Stomach smooth muscle (tissue), 2 donors: ENCODE measurements at regions not wholly inside any gene's neighbourhood (a gene's known extent, or its start where the extent isn't known, plus 50 kb on each side); places are given as distances from the start of the nearest gene placed in this dataset.

Experiments
- H3K27ac ChIP-seq: one replicate; pipeline ENCODE4 v1.7.0; 2013; ENCODE audit warnings: mild to moderate bottlenecking, low read length, inconsistent platforms
- H3K27me3 ChIP-seq, 2 donors: one replicate each; pipeline ENCODE4 v1.7.0; 2013; ENCODE audit warnings: low read length in 2 of 2; ENCODE audit not compliant: insufficient read depth in 2 of 2, control insufficient read depth in 1 of 2
- H3K36me3 ChIP-seq, 2 donors: one replicate each; pipeline ENCODE4 v1.7.0; 2013; ENCODE audit warnings: low read length in 2 of 2; ENCODE audit not compliant: control insufficient read depth in 2 of 2, insufficient read depth in 2 of 2
- H3K4me1 ChIP-seq: one replicate; pipeline ENCODE4 v1.7.0; 2013; ENCODE audit warnings: low read length; ENCODE audit not compliant: control insufficient read depth, insufficient read depth
- H3K4me3 ChIP-seq, 2 donors: one replicate each; pipeline ENCODE4 v1.7.0; 2013; ENCODE audit warnings: low read length in 2 of 2
- H3K9ac ChIP-seq, 2 donors: one replicate each; pipeline ENCODE4 v1.7.0; 2013; ENCODE audit warnings: low read length in 2 of 2, mild to moderate bottlenecking in 1 of 2
- H3K9me3 ChIP-seq, 2 donors: one replicate each; pipeline ENCODE4 v1.7.0; 2013; ENCODE audit warnings: low read length in 2 of 2; ENCODE audit not compliant: control insufficient read depth in 2 of 2
- donor health status: healthy.
- donor health status: Pancreatic carcinoma.

DNA sequence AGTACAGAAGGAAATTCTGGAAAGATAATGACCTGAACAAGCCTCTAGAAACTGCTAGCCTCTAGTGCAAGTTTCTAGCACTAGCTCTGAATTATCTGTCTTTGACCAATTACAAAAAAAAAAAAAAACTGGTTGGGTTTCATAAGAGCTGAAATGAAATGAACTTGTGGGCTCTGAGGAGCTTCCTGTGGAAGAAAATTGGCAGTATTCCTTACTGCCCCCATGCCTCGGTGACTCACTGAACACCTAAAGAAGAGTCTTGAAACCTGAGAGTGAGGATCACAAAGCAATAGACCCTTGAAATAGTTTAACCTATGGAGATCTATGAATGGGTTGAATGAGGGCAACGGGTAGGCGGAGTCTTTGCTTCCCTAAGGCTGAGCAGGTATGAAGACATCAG is 263.6 kb upstream of the RASA1 start:
- Histone ChIP-seq H3K9ac (no peak overlapping the region), H3K4me3 (no peak overlapping the region)

DNA sequence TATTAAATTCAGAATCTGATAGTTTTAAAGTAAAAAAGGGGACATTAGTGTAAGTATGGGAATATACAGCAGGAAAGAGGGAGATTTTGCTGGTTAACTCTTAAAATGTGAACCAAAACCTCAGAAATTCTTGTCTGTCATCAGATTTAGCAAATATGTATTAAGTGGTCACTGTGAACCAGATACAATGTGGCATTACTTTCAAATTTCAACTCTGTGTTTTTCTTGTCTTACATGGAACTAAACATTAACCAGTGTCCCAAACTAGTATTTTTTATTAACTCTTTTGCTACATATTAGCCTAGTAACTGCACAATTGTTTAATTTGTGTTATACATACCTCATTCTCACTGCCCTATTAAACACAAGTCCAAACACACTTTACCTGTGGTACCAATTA is 259.9 kb upstream of the RASA1 start:
- Histone ChIP-seq H3K4me3 (no peak overlapping the region), H3K27ac (no peak overlapping the region), H3K4me1 (no peaks in the 10 kb centered on the region)

More for the DNA sequence above, 263.6 kb upstream of the RASA1 start:
- no peaks in the 10 kb centered on the region for H3K36me3 ChIP-seq
- H3K4me1 ChIP-seq = no peaks in the 10 kb centered on the region
- H3K27me3 ChIP-seq = no peaks in the 10 kb centered on the region
- no peak overlapping the region for H3K27ac ChIP-seq
- H3K9me3 ChIP-seq = no peaks in the 10 kb centered on the region

DNA sequence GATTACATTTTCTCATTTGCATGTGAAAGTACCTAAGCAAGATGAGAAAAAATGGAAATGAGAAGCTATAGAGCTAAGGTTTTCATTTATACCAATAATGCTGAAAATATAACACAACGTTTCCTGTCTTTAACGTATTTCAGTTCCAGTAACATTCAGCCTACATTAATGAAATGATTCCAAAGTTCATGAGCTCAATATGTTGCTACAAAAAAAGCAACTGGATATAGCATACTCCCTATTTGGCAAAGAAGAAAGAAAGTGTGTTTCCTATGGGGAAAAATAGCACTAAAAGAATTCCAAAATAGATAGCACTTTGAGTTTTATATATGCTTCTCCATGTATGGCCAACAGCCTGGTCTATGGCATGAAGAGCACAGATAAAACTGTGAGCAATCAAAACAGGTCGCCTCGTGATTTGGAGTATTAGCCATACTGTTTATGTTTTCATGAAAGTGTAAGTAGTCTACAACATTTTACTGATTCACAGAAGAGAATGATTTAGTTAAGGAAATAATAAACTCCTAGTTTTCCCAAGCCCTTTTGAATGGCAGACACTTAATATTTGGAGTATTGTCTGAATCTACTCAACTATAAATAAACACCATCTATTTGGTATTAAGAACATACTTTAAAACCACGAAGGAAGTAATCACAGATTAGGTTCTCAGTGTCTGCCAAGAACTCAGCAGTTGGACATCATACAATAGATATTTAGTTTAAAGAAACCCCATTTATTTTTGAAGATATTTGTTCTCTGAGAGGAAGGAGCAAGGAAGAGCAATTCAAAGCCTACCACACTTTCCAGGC is 258.7 kb upstream of the RASA1 start:
- H3K9ac ChIP-seq = no peak overlapping the region
- no peak overlapping the region for H3K27ac ChIP-seq
- H3K9me3 ChIP-seq = no peaks in the 10 kb centered on the region
- H3K4me3 ChIP-seq = no peak overlapping the region
- no peaks in the 10 kb centered on the region for H3K4me1 ChIP-seq
- H3K36me3 ChIP-seq = no peaks in the 10 kb centered on the region
- H3K27me3 ChIP-seq = no peaks in the 10 kb centered on the region

More for the DNA sequence above, 259.9 kb upstream of the RASA1 start:
- H3K9ac ChIP-seq = no peak overlapping the region
- no peaks in the 10 kb centered on the region for H3K9me3 ChIP-seq
- H3K27me3 ChIP-seq = no peaks in the 10 kb centered on the region
- no peaks in the 10 kb centered on the region for H3K36me3 ChIP-seq

DNA sequence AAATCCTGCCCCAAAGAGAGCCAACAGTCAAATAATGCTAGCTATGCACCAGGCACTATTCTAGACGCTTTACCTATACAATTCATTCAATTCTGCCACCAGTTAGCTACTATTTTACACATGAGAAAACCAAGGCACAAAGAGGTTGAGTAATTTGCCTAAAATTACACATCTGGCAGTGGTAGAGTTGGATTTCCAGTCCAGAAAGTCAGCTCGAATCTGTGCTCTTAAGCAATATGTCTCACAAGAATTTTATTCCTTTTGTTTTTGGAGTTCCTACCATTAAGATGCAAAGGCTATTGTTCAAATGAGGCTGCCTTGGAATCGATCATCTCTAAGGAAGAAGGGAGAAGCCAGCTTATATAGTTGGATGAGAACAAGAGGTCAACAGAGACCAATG is 256.9 kb upstream of the RASA1 start:
- Histone ChIP-seq H3K4me3 (no peak overlapping the region), H3K27ac (no peak overlapping the region), H3K4me1 (no peaks in the 10 kb centered on the region), H3K9me3 (no peaks in the 10 kb centered on the region), H3K9ac (no peak overlapping the region), H3K27me3 (no peaks in the 10 kb centered on the region), H3K36me3 (no peaks in the 10 kb centered on the region)

DNA sequence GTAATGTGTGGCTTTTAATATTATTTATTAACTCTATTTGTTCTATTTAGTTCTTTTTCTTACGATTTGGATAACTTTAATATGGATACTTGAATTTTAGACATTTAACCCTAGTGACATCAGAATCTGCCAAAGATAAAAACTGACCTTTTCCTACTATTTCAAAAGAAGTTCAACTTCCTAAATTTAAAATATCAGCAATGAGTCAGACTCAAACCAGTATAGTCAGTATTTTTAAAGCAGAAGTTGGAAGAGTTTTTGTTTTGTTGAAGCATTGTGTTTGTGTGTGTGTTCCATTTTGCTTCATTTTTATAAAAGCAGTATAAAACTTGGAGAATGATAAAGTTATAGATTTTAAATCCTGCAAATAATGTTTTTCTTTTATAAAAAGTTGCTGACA is 251.8 kb upstream of the RASA1 start:
- H3K4me3 ChIP-seq = no peak overlapping the region
- no peaks in the 10 kb centered on the region for H3K4me1 ChIP-seq
- H3K27me3 ChIP-seq = peaks cover 0 to 2% of the 10 kb centered on the region in 2 donors
- H3K27ac ChIP-seq = no peak overlapping the region
- no peaks in the 10 kb centered on the region for H3K36me3 ChIP-seq
- H3K9me3 ChIP-seq = no peaks in the 10 kb centered on the region
- H3K9ac ChIP-seq = no peak overlapping the region

DNA sequence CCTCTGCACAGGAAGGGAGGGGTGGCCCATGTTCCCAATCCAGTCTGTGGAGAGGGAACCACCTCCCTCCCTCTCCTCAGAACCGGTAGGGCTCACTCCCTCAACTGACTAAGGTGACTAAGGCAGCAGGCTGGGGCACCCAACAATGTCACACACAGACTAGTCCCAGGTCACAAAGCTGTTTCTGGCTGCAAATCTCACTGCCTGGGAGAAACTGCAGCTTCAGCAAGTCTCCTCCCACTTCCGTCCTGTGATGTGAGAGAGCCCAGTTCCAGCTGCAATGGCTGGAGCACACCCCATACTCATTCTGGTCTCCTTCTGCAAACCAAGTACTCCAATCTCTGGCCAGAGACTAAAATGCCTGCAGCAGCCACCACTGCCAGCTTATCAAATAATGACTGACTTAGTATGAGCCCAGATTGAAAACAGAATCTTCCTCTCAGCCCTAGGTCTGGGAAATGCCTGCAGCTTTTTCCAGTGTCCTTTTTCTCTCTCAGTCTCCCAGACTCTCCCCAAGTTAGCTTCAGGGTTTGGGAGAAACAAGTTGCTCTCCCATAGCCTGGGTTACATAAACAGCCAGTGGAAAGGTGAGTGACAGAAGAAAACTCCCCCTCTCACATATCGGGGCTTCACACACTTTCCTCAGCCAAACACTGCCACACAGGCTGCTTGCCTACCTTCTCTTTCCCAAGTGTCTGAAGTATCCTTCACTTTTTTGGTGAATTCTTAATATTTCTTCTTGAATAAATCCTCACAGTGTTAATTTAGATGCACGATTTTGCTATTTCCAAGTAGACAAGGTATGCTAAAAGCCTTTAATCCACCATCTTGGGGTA is 247.4 kb upstream of the RASA1 start:
- Histone ChIP-seq H3K27me3 (peaks cover 0 to 2% of the 10 kb centered on the region in 2 donors), H3K27ac (no peak overlapping the region), H3K4me3 (peak overlapping the region in 1 of 2 donors; percentile 15), H3K9me3 (peaks cover 0 to 3% of the 10 kb centered on the region in 2 donors), H3K9ac (no peak overlapping the region), H3K4me1 (no peaks in the 10 kb centered on the region), H3K36me3 (no peaks in the 10 kb centered on the region)

DNA sequence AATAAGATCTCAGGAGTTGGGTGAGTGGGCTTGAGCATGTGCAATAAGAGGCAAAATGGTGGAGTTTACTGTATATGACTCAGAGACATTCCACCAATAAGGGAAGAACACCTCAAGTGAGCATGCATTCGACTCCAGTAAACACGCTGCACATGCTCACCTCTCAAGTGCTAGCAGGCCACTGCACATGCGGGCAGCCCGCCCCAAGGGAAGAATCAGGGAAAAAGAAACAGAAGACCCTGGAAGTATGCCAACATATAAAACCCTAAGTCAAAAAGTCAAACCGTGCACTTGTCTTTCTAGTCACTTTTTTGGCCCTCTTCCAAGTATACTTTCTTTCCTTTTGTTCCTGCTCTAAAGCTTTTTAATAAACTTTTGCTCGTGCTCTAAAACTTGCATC is 245.3 kb upstream of the RASA1 start:
- Histone ChIP-seq H3K36me3 (no peaks in the 10 kb centered on the region), H3K27ac (no peak overlapping the region), H3K9ac (no peak overlapping the region), H3K9me3 (peaks cover 0 to 3% of the 10 kb centered on the region in 2 donors), H3K4me3 (no peak overlapping the region), H3K4me1 (no peaks in the 10 kb centered on the region), H3K27me3 (peaks cover 0 to 2% of the 10 kb centered on the region in 2 donors)

DNA sequence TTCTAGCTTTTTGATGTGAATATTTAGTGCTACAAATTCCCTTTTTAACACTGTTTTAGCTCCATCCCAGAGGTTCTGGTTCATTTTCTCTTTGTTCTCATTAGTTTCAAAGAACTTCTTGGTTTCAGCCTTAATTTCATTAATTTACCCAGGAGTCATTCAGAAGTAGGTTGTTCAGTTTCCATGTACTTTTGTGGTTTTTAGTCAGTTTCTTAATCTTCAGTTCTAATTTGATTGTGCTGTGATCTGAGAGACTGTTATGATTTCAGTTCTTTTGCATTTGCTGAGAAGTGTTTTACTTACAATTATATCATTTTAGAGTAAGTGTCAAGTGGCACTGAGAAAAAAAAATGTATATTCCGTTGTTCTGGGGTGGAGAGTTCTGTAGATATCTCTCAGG is 240.1 kb upstream of the RASA1 start:
- H3K4me3 ChIP-seq = no peak overlapping the region
- no peaks in the 10 kb centered on the region for H3K36me3 ChIP-seq
- H3K4me1 ChIP-seq = no peaks in the 10 kb centered on the region
- H3K27me3 ChIP-seq = no peaks in the 10 kb centered on the region
- no peak overlapping the region for H3K27ac ChIP-seq
- H3K9ac ChIP-seq = no peak overlapping the region
- H3K9me3 ChIP-seq = peaks cover 0 to 3% of the 10 kb centered on the region in 2 donors

DNA sequence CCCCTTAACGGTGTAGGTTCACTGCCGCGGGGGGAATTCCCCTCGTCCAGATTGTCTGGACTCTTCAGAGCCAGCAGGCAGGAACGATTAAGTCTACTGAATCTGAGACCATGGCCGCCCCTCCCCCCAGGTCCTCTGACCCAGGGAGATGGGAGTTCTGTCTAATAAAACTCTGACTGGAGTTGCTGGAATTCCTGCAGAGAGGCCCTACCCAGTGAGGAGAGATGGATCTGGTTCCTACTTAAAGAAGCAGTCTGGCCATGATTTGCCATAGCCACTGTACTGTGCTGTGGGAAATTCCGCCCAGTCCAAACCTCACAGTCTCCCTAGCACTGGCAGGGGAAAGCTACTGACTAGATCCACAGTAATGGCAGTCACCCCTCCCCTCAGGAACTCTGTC is 237.7 kb upstream of the RASA1 start:
- no peak overlapping the region for H3K9ac ChIP-seq
- H3K27me3 ChIP-seq = no peaks in the 10 kb centered on the region
- H3K27ac ChIP-seq = no peak overlapping the region
- H3K9me3 ChIP-seq = no peaks in the 10 kb centered on the region
- no peaks in the 10 kb centered on the region for H3K4me1 ChIP-seq
- H3K4me3 ChIP-seq = no peak overlapping the region
- H3K36me3 ChIP-seq = no peaks in the 10 kb centered on the region

DNA sequence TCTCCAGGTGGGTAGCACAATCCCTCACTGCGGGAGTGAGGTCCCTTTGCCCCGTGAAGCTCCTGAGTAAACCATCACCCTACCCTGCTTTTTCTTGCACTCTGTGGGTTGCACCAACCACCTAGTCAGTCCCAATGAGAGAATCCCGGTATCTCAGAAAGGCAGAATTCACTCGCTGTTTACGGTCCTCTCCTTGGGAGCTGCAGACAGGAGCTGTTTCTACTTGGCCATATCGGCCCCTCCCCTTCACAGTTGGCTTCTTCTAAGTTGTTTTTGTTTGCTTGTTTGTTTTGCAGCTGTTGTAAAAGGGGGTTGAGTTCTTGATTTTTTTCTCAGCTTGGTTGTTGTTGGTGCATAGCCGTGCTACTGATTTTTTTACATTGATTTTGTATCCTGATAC is 237.0 kb upstream of the RASA1 start:
- Histone ChIP-seq H3K4me3 (no peak overlapping the region), H3K27ac (no peak overlapping the region), H3K9me3 (no peaks in the 10 kb centered on the region), H3K9ac (no peak overlapping the region), H3K4me1 (no peaks in the 10 kb centered on the region), H3K27me3 (no peaks in the 10 kb centered on the region), H3K36me3 (no peaks in the 10 kb centered on the region)

DNA sequence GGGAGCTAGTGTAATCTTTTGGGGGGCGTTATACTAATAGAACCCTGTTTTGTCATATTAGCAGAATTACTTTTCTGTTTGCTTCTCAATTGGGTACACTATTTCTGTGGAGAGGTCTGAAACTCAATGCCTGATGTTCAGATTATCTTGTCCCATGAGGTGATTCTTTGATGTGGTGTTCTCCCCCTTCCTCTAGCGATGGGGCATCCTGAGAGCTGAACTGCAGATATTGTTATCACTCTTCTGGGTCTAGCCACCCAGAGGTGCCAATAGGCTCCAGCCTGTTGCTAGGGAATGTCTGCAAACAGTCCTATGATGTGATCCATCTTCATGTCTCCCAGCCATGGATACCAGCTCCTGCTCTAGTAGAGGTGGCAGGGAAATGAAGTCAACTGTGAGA is 233.1 kb upstream of the RASA1 start:
- Histone ChIP-seq H3K4me3 (no peak overlapping the region), H3K27ac (no peak overlapping the region), H3K27me3 (no peaks in the 10 kb centered on the region), H3K9ac (no peak overlapping the region), H3K4me1 (no peaks in the 10 kb centered on the region), H3K9me3 (no peaks in the 10 kb centered on the region), H3K36me3 (no peaks in the 10 kb centered on the region)
